ENCODE measurements at regions not wholly inside any gene's neighbourhood (a gene's known extent, or its start where the extent isn't known, plus 50 kb on each side); places are given as distances from the start of the nearest gene placed in this dataset.
"Not testable (repeated sequence)": the region's sequence is repeated elsewhere in the genome, so short reads cannot be mapped to it uniquely, and the experiment has no call there.

DNA sequence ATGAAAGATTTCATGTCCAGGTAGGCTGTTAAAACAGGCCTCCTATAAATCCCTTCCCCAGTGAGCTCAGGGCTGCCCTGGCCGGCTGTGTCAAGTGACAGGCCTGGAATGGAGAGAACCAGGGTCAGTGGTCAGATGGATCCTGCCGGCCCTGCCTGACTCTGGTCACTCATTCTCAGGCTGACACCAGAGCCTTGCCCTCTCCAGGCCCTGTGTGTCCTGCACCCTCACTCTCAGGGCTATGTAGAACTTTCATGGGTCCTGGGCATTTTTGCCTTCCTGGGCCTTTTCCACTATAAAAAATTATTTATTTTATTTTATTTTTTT is 82.0 kb upstream of the RGPD5 start:
- ATAC-seq (no peak), DNase-seq (peak in 1 of 2 donors; percentile 14)
- intact Hi-C loops (cut with DNase I, micrococcal nuclease), result no loop called here

GRCh38 chr2:109712746-109713145 is 81.4 kb upstream of the RGPD5 start:
- DNase-seq, result no peak
- no peak for ATAC-seq
- intact Hi-C loops (cut with DNase I, micrococcal nuclease), result no loop called here

- peak; percentile 48 to 53 for DNase-seq
- intact Hi-C loops (cut with DNase I, micrococcal nuclease), result no loop called here
- ATAC-seq, result peak; percentile 96
Measured at GRCh38 chr2:109715313-109715805, 78.7 kb upstream of the RGPD5 start.

GRCh38 chr2:109716596-109716995 is 77.5 kb upstream of the RGPD5 start:
- ATAC-seq, result peak; percentile 63

GRCh38 chr2:109718139-109718538 is 76.0 kb upstream of the RGPD5 start:
- ATAC-seq (no peak), DNase-seq (no peak)
- intact Hi-C loops (cut with DNase I, micrococcal nuclease), result no loop called here

More at GRCh38 chr2:109716596-109716995, 77.5 kb upstream of the RGPD5 start:
- intact Hi-C loops (cut with DNase I, micrococcal nuclease), result not testable (repeated sequence)
- peak in 1 of 2 donors; percentile 59 for DNase-seq

GRCh38 chr2:109719871-109720270 is 74.2 kb upstream of the RGPD5 start:
- ATAC-seq (peak; percentile 7), DNase-seq (no peak)
- intact Hi-C loops (cut with DNase I, micrococcal nuclease), result loop anchor here in 1 of 2 donors (10.0 kb wide), 1 partner anchor 175 kb away; no protein-coding TSS in a partner anchor

GRCh38 chr2:109720380-109721106 is 73.6 kb upstream of the RGPD5 start:
- DNase-seq (no peak), ATAC-seq (no peak)
- intact Hi-C loops (cut with DNase I, micrococcal nuclease), result loop anchor here in 1 of 2 donors (10.0 kb wide), 1 partner anchor 176 kb away; no protein-coding TSS in a partner anchor

- no peak for ATAC-seq
- intact Hi-C loops (cut with DNase I, micrococcal nuclease), result loop anchor here in 1 of 2 donors (10.0 kb wide), 1 partner anchor 176 kb away; no protein-coding TSS in a partner anchor
- no peak for DNase-seq
Measured at GRCh38 chr2:109721135-109721534, 73.0 kb upstream of the RGPD5 start.

DNA sequence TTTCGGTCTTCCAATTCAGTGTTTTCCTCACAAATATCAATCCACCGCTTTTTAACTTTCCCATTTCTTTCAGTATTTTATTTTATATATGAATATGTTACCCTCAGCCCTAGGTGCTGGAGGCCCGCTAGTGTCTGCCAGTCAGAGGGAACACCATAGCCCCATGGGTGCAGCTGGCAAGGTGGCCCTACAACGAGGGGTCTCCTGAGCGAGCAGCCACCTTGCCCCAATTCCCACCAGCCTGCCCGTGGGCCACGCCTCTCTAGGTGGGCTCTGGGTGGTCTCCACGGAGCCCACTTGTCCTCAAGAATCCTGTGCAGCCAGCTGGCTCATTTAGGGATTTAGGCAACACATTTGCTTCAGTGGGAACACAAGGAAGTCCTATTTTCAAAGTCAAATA is 72.5 kb upstream of the RGPD5 start:
- ATAC-seq (no peak), DNase-seq (no peak)
- intact Hi-C loops (cut with DNase I, micrococcal nuclease), result loop anchor here in 1 of 2 donors (10.0 kb wide), 1 partner anchor 177 kb away; no protein-coding TSS in a partner anchor

DNA sequence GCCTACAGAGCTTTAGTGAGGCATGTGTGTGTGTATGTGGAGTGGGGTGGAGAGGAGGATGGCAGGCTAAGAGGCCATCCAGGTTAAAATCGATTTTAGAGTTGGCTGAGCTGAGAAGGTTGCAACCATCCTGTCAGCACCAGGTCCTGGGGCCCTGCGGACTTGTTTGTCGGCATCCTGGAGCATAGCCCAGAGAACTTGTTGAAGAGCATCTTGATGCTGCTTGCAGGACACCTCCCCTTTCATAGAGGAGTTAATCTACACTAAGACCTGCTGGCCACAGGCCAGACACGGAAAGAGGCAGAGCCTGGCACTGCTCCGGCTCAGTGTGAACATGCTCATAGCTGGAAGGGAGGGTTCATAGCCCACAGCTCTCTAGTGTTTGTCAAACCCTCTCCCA is 72.1 kb upstream of the RGPD5 start:
- peak in 1 of 2 donors; percentile 60 for DNase-seq
- peak; percentile 44 for ATAC-seq
- intact Hi-C loops (cut with DNase I, micrococcal nuclease), result loop anchor here in 1 of 2 donors (10.0 kb wide), 1 partner anchor 177 kb away; no protein-coding TSS in a partner anchor

DNA sequence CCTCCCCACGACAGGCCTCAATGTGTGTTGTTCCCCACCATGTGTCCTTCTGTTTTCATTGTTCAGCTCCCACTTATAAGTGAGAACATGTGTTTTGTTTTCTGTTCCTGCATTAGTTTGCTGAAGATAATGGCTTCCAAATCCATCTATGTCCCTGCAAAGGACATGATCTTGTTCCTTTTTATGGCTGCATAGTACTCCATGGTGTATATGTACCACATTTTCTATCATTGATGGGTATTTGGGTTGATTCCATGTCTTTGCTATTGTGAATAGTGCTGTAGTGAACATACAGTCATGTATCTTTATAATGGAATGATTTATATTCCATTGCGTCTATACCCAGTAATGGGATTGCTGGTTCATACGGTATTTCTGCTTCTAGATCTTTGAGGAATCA is 71.5 kb upstream of the RGPD5 start:
- not testable (repeated sequence) for DNase-seq, ATAC-seq
- intact Hi-C loops (cut with DNase I, micrococcal nuclease), result loop anchor here in 1 of 2 donors (10.0 kb wide), 1 partner anchor 178 kb away; no protein-coding TSS in a partner anchor

DNA sequence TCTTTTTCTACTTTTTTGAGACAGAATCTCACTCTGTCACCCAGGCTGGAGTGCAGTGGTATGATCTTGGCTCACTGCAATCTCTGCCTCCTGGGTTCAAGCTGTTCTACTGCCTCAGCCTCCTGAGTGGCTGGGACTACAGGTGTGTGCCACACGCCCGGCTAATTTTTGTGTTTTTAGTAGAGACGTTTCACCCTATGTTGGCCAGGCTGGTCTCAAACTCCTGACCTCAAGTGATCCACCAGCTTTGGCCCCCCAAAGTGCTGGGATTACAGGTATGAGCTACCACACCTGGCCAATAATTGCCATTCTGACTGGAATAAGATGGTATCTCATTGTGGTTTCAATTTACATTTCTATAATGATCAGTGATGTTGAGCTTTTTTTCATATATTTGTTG is 71.0 kb upstream of the RGPD5 start:
- not testable (repeated sequence) for ATAC-seq, DNase-seq
- intact Hi-C loops (cut with DNase I, micrococcal nuclease), result loop anchor here in 1 of 2 donors (10.0 kb wide), 1 partner anchor 178 kb away; no protein-coding TSS in a partner anchor

- ATAC-seq, result no peak
- no peak for DNase-seq
- intact Hi-C loops (cut with DNase I, micrococcal nuclease), result loop anchor here in 1 of 2 donors (10.0 kb wide), 1 partner anchor 180 kb away; no protein-coding TSS in a partner anchor
Measured at GRCh38 chr2:109724533-109725460, 69.3 kb upstream of the RGPD5 start.

- DNase-seq (peak; percentile 49 to 61), ATAC-seq (peak; percentile 98)
- intact Hi-C loops (cut with DNase I, micrococcal nuclease), result loop anchor here in 1 of 2 donors (10.0 kb wide), 1 partner anchor 182 kb away; no protein-coding TSS in a partner anchor
Measured at GRCh38 chr2:109726379-109727270, 67.5 kb upstream of the RGPD5 start.

DNA sequence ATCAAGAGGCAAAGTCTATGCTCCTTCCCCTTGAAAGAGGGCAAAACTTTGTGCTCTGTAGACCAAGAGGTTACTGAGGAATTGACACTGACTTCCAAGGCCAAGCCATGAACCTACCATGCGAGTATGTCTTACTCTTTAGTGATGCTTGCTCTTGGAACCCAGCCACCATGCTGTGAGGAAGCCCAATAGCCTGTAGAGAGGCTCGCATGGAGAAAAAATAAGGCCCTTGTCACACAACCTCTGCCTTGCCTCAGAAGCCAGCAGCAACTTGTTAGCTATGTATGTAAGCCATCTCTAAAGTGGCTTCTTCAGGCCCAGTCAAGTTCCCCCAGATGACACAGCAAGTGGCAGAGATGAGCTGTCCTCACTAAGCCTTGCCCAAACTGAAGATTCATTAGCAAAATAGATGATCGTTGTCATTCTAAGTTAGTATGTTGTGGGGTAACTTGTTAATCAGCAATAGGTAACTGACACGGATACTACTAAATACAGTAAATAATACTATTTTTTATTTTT is 66.1 kb upstream of the RGPD5 start:
- DNase-seq (no peak), ATAC-seq (no peak)

GRCh38 chr2:109733746-109734145 is 60.4 kb upstream of the RGPD5 start:
- DNase-seq; ATAC-seq; intact Hi-C loops (cut with DNase I, micrococcal nuclease): not testable (repeated sequence)

More for the DNA sequence above, 66.1 kb upstream of the RGPD5 start:
- intact Hi-C loops (cut with DNase I, micrococcal nuclease), result loop anchor here in 1 of 2 donors (10.0 kb wide), 1 partner anchor 183 kb away; no protein-coding TSS in a partner anchor

DNA sequence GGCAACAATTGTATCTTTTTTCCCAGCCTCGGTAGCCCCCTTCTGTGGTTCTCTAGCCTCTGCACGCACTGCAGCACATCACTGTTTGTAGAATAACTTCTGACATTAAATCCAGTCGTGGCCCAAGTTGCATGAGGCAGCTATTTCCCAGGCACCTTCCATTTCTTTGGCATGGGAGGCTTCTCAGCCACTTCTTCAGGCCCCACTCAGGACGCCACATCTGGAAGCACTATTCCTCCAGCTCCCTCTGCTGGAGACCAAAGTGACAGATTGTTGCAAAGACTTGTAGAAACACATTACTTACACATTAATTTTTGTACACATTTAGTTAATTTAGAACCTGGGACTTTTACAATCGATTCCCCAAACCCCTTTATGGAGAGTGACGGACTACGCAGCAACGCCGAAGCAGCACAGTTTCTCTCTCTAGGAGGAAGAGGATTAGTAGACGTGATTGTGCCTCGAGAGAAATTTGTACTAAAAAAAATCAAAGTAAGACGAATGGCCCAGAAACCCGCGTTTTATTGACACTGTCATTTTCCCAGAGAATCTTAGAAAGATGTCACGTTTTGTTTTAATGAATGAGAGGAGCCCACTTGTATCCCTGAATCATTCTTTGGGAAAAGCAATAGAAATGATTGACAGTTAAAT is 57.8 kb upstream of the RGPD5 start:
- intact Hi-C loops (cut with DNase I, micrococcal nuclease), result no loop called here
- ATAC-seq, result peak; percentile 77
- DNase-seq, result peak; percentile 41 to 50

All from left colon (tissue), 2 donors.